Karpas-422 (cell line): ENCODE measurements at regions not wholly inside any gene's neighbourhood (a gene's known extent, or its start where the extent isn't known, plus 50 kb on each side); places are given as distances from the start of the nearest gene placed in this dataset.
A peak's percentile ranks its signal among the peaks of the same experiment; 100 is the strongest.

Experiments
- DNase-seq: peaks from one replicate; pipeline ENCODE4 v3.0.0-alpha.2; 2015
- H2AFZ ChIP-seq: fragments of 200-600 bp; sonication (generic); 2 replicates; pipeline ENCODE4 v1.6.1; 2014; ENCODE audit warnings: antibody characterized with exemption, low read length, mixed read lengths
- H3K27ac ChIP-seq: fragments of 200-600 bp; sonication (generic); 2 replicates; pipeline ENCODE4 v1.5.1; 2014; ENCODE audit warnings: mild to moderate bottlenecking, low read length, moderate library complexity
- H3K27me3 ChIP-seq: fragments of 200-600 bp; sonication (generic); 2 replicates; pipeline ENCODE4 v1.6.1; 2014; ENCODE audit warnings: low read length, mixed read lengths
- H3K36me3 ChIP-seq: fragments of 200-600 bp; sonication (generic); 2 replicates; pipeline ENCODE4 v1.6.1; 2014; ENCODE audit warnings: low read length, mixed read lengths; ENCODE audit not compliant: insufficient read depth
- H3K4me1 ChIP-seq: fragments of 200-600 bp; sonication (generic); 2 replicates; pipeline ENCODE4 v1.6.1; 2014; ENCODE audit warnings: mild to moderate bottlenecking, low read length, mixed read lengths
- H3K4me2 ChIP-seq: fragments of 200-600 bp; sonication (generic); 2 replicates; pipeline ENCODE4 v1.6.1; 2014; ENCODE audit warnings: low read length, low read depth, mild to moderate bottlenecking; ENCODE audit not compliant: poor library complexity, severe bottlenecking
- H3K4me3 ChIP-seq: fragments of 200-600 bp; sonication (generic); 2 replicates; pipeline ENCODE4 v1.5.1; 2014; ENCODE audit warnings: mild to moderate bottlenecking, antibody characterized with exemption, low read length, mixed read lengths
- H3K79me2 ChIP-seq: fragments of 200-600 bp; sonication (generic); 2 replicates; pipeline ENCODE4 v1.6.1; 2014; ENCODE audit warnings: mild to moderate bottlenecking, low read length, mixed read lengths
- H3K9ac ChIP-seq: fragments of 200-600 bp; sonication (generic); 2 replicates; pipeline ENCODE4 v1.6.0; 2014; ENCODE audit warnings: low read length
- H3K9me2 ChIP-seq: fragments of 200-600 bp; sonication (generic), shearing (Covaris generic); replicated peaks from 2 replicates; pipeline ENCODE4 v1.6.0; 2014; ENCODE audit warnings: mild to moderate bottlenecking, low read length, moderate library complexity; ENCODE audit not compliant: insufficient read depth
- H3K9me3 ChIP-seq: fragments of 300-700, 200-600 bp; sonication (generic); 2 replicates; pipeline ENCODE4 v1.6.1; 2014; ENCODE audit warnings: low read length, mixed read lengths
- H4K20me1 ChIP-seq: fragments of 200-600 bp; sonication (generic); 2 replicates; pipeline ENCODE4 v1.6.1; 2014; ENCODE audit warnings: mild to moderate bottlenecking, antibody characterized with exemption, low read length, low read depth; ENCODE audit not compliant: insufficient read depth

DNA sequence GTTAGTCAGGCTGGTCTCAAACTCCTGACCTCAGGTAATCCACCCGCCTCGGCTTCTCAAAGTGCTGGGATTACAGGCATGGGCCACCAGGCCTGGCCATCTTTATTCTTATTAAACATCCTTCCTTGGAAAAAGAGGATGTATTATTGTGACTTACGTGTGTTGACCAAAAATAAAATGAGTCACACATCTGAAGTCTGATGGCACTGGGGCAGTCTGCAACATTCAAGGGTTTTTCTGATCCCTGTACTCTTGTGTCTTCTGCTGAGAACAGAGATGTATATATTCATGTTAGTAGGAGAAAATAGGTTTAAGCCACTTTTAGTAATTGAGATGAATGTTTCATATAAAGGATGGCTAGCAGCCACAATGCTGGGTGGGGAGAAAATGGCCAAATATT, 129.9 kb upstream of the RIPOR2 start:
- Histone ChIP-seq H3K9me3 (no peaks in the 10 kb centered on the region), H2AFZ (no peak overlapping the region), H3K9me2 (no peaks in the 10 kb centered on the region), H3K9ac (no peak overlapping the region), H3K4me2 (no peak overlapping the region), H3K4me3 (no peak overlapping the region), H3K27me3 (no peaks in the 10 kb centered on the region), H3K27ac (no peak overlapping the region), H3K4me1 (peaks cover 18% of the 10 kb centered on the region), H3K36me3 (no peaks in the 10 kb centered on the region), H4K20me1 (no peaks in the 10 kb centered on the region), H3K79me2 (no peaks in the 10 kb centered on the region)
- DNase-seq = no peak

DNA sequence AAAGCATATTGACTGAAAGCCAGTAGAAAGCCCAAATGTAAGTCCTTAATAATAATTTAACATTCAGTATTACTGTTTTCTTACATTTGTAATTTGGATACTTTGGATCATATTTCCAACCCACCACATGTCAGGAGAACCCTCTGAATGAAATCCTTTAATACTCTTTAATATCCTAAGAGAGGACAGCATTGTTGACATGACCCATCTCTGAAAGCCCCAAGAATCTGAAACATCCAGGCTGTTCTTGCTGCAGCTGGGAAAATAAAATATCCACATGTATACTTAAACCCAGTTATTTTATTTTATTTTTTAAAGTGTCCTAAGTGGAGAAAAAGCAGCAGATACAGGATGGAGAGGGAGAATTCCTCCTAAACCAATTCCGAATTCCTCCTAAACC, 130.8 kb upstream of the RIPOR2 start:
- H3K4me2 ChIP-seq = no peak overlapping the region
- H3K9me3 ChIP-seq = no peaks in the 10 kb centered on the region
- DNase-seq = no peak
- H3K9ac ChIP-seq = no peak overlapping the region
- H4K20me1 ChIP-seq = no peaks in the 10 kb centered on the region
- no peak overlapping the region for H2AFZ ChIP-seq
- H3K27me3 ChIP-seq = no peaks in the 10 kb centered on the region
- no peaks in the 10 kb centered on the region for H3K9me2 ChIP-seq
- H3K79me2 ChIP-seq = no peaks in the 10 kb centered on the region
- H3K4me1 ChIP-seq = peaks cover 23% of the 10 kb centered on the region
- H3K4me3 ChIP-seq = no peak overlapping the region
- H3K27ac ChIP-seq = no peak overlapping the region
- no peaks in the 10 kb centered on the region for H3K36me3 ChIP-seq

DNA sequence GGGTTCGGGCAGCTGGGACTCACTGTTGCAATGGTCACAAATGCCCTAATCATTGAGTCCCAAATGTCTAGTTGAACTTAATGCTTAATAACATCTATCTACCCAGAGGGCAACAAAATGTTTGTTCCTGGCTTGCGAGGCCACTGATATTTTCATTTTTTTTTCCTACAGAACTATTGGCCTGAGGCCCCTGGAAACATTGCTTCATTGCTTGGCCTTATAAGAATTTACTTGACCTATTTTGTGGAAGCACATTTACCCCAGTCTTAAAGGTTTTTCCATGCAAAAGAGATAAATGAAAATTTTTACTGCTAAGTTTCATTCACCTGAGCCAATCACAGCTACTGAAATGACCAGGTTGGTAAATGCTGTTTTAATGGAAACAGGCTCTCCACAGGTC, 133.1 kb upstream of the RIPOR2 start:
- H3K36me3 ChIP-seq = no peaks in the 10 kb centered on the region
- H3K27ac ChIP-seq = no peak overlapping the region
- DNase-seq = no peak
- H3K4me1 ChIP-seq = peaks cover 23% of the 10 kb centered on the region
- no peak overlapping the region for H3K4me2 ChIP-seq
- H3K4me3 ChIP-seq = no peak overlapping the region
- no peaks in the 10 kb centered on the region for H4K20me1 ChIP-seq
- no peaks in the 10 kb centered on the region for H3K79me2 ChIP-seq
- H3K27me3 ChIP-seq = no peaks in the 10 kb centered on the region
- H3K9ac ChIP-seq = no peak overlapping the region
- no peaks in the 10 kb centered on the region for H3K9me3 ChIP-seq
- H2AFZ ChIP-seq = no peak overlapping the region
- H3K9me2 ChIP-seq = no peaks in the 10 kb centered on the region

DNA sequence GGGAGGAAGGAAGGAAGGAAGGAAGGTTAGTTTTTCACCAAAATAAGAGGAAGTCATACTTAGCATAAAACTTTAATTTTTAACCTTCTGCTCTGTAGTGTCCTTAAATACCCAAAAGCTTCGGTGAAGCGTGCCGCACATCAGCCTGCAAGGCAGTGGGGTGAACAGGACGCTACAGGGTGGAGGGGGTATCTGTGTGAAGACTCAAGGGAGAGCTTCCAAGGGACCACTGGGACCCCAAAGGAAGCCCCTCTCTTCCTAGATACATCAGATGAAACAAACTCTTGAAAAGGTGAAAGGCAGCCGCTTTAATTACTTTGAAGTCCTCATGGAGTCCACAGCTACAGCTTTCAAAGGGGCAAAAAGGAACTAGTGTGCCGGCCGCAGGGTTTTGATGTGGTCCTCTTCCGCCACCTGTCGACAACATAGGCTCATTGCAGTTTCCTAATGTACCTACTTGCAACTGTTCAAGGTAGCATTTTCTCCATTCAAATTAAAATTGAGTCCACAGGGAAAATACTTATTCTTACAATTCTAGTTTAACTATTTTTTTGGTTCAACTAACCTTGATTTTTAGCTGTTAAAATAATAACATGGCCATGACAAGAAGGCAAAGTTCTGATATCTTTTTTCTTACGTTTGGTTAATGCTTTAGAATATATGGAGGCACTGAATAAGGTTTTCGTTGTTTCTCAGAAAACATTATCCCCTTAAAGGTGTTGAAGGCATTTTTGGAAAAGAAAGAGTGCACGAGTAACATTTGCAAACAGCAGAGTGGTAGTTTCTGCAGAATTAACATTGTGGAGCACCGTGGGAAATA, 135.0 kb upstream of the RIPOR2 start:
- Histone ChIP-seq H4K20me1 (no peaks in the 10 kb centered on the region), H3K36me3 (no peaks in the 10 kb centered on the region), H3K4me3 (peak overlapping the region; percentile 61), H3K27me3 (no peaks in the 10 kb centered on the region), H3K4me2 (peak overlapping the region; percentile 80), H3K4me1 (peaks cover 23% of the 10 kb centered on the region), H3K9me2 (no peaks in the 10 kb centered on the region), H3K27ac (peak overlapping the region; percentile 83), H2AFZ (peak overlapping the region; percentile 94), H3K9me3 (no peaks in the 10 kb centered on the region), H3K9ac (peak overlapping the region; percentile 71), H3K79me2 (no peaks in the 10 kb centered on the region)
- DNase-seq = peak; percentile 95

DNA sequence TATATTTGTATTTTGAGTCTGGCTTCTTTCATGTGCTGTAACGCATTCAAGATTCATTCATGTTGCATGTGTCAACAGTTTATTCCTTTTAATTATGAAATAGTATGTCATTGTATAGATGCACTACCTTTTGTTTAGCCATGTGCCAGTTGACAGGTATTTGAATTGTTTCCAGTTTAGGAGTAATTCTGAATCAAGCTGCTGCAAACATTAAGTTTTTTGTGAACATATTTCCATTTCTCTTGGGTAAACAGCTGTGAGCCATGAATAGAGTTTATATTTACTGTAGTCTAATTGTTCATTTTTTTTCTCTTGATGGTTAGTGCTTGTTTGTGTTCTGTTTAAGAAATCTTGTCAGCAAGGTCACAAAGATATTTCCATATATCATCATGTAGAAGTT, 142.4 kb upstream of the RIPOR2 start:
- DNase-seq = no peak
- no peak overlapping the region for H3K4me3 ChIP-seq
- no peaks in the 10 kb centered on the region for H3K9me3 ChIP-seq
- H4K20me1 ChIP-seq = no peaks in the 10 kb centered on the region
- H3K9me2 ChIP-seq = no peaks in the 10 kb centered on the region
- H2AFZ ChIP-seq = no peak overlapping the region
- H3K4me1 ChIP-seq = no peaks in the 10 kb centered on the region
- no peak overlapping the region for H3K9ac ChIP-seq
- peaks cover 5% of the 10 kb centered on the region; the same call in 1 of the 2 replicates for H3K27me3 ChIP-seq
- no peak overlapping the region for H3K27ac ChIP-seq
- no peaks in the 10 kb centered on the region for H3K79me2 ChIP-seq
- no peaks in the 10 kb centered on the region for H3K36me3 ChIP-seq
- no peak overlapping the region for H3K4me2 ChIP-seq

DNA sequence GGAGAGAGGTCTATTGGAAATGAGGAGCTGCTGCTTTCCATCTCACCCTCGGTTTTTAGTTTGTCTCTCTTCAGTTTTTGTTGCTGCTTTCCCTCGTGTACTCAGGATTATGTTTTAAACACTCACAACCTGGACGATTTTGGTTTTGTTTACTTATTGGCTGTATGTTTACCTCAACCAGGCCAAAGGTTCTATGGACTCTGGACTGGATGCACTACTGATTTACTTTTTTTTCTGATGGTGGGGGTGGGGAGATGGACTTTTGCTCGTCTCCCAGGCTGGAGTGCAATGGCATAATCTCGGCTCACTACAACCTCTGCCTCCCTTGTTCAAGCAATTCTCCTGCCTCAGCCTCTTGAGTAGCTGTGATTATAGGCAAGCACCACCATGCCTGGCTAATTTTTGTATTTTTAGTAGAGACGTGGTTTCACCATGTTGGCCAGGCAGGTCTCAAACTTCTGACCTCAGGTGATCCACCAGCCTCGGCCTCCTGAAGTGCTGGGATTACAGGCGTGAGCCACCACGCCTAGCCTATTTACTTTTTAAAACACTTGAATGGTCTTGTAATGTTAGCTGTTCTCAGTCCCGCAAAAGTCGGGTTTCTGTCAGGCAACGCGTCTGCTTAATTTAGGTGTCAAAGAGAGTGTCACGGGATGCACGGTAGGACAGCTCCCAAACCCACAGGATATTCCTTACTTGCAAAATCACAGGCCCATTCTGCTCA, 148.2 kb upstream of the RIPOR2 start:
- no peaks in the 10 kb centered on the region for H3K9me3 ChIP-seq
- H3K4me2 ChIP-seq = no peak overlapping the region
- H3K27ac ChIP-seq = no peak overlapping the region
- H3K27me3 ChIP-seq = no peaks in the 10 kb centered on the region
- no peaks in the 10 kb centered on the region for H4K20me1 ChIP-seq
- no peak overlapping the region for H3K4me3 ChIP-seq
- H3K36me3 ChIP-seq = no peaks in the 10 kb centered on the region
- H2AFZ ChIP-seq = no peak overlapping the region
- H3K79me2 ChIP-seq = no peaks in the 10 kb centered on the region
- no peaks in the 10 kb centered on the region for H3K4me1 ChIP-seq
- no peak for DNase-seq
- no peak overlapping the region for H3K9ac ChIP-seq
- H3K9me2 ChIP-seq = no peaks in the 10 kb centered on the region

DNA sequence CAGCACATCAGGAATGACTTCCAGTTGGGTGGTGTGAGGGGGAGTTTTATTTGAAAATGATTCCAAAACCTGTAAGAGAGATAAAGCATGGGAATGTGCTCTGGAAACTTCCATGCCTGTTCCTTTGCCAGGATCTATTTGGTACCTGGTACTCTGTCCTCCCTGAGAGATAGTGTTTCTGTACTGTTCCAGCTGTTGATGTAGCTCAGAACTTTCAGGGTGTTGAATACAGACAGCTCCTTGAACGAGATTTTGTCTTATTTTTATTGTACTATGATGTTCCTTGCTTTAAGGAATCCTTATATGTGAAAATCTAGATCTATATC, 148.7 kb upstream of the RIPOR2 start:
- no peak overlapping the region for H3K27ac ChIP-seq
- no peak overlapping the region for H3K9ac ChIP-seq
- H3K36me3 ChIP-seq = no peaks in the 10 kb centered on the region
- H3K9me2 ChIP-seq = no peaks in the 10 kb centered on the region
- no peak overlapping the region for H3K4me2 ChIP-seq
- H3K27me3 ChIP-seq = no peaks in the 10 kb centered on the region
- no peak overlapping the region for H3K4me3 ChIP-seq
- no peak for DNase-seq
- H3K4me1 ChIP-seq = no peaks in the 10 kb centered on the region
- no peaks in the 10 kb centered on the region for H3K9me3 ChIP-seq
- no peaks in the 10 kb centered on the region for H4K20me1 ChIP-seq
- no peak overlapping the region for H2AFZ ChIP-seq
- no peaks in the 10 kb centered on the region for H3K79me2 ChIP-seq

DNA sequence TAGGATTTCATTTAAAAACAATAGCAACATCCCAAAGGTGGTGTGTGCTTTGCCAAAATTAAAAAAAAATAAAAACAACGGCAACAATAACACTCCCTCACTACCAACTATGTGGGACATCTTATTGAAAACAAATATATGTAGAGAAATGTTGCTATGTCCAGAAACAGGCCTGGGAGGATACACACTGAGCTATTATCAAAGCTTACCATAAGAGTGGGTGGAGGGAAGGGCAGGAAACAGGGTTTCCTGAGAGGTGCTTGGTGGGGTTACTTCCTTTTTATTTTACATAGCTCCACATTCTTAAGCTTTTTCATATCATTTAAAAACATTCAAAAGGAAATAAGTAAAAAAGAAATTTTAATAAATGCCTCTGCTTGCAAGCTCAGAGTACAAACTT, 150.0 kb upstream of the RIPOR2 start:
- H3K9ac ChIP-seq = no peak overlapping the region

More for the DNA sequence above, 150.0 kb upstream of the RIPOR2 start:
- Histone ChIP-seq H4K20me1 (no peaks in the 10 kb centered on the region), H3K27ac (no peak overlapping the region), H3K4me2 (no peak overlapping the region), H3K9me2 (no peaks in the 10 kb centered on the region), H3K36me3 (no peaks in the 10 kb centered on the region), H3K9me3 (no peaks in the 10 kb centered on the region), H3K27me3 (no peaks in the 10 kb centered on the region), H3K79me2 (no peaks in the 10 kb centered on the region), H3K4me3 (no peak overlapping the region), H3K4me1 (no peaks in the 10 kb centered on the region), H2AFZ (no peak overlapping the region)
- DNase-seq = no peak
